Activated CD4-positive, alpha-beta T cell treated with anti-CD3 and anti-CD28 coated beads, Interleukin-2, amount 50 U/mL, for 48 hours (primary cell): ENCODE measurements at regions not wholly inside any gene's neighbourhood (a gene's known extent, or its start where the extent isn't known, plus 50 kb on each side); places are given as distances from the start of the nearest gene placed in this dataset.

Experiments used
- DNase-seq, 2 experiments: peaks; one replicate each; pipeline ENCODE4 v3.0.0-alpha.2; 2020

DNA sequence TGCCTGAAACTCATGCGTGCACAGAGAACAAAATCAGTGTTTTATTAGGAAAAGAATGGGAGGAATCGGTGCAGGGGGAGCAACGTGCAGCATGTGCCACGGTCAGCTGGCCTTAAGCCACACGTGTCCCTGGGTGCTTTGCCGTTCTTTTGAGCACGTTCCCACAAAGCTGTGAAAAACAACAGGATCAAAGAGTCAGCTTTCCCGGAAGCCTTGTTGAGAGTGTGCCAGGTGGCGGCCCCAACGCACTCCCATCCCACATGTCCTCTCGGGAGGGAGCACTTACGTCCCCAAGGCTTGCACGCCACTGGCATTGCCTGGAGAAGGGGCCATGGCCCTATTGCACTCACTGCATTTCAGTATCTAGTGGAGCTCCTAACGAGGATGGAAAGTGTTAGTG lies 511.2 kb downstream of the EIPR1 start:
- DNase-seq: no peak

DNA sequence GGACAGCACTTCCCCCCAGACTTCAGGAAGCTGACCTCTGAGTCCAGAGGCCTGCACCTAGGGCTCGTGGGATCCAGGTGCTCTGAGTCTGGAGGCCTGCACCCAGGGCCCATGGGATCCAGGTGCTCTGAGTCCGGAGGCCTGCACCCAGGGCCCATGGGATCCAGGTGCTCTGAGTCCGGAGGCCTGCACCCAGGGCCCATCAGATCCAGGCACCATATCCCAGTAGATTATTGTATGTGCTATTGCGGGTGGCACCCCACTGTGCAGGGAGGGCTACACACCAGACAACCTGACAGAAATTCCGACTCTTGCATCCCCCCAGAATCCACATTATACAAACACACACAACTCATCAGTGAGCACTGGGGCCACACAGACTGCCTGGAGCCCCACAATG lies 515.2 kb downstream of the EIPR1 start:
- no peak for DNase-seq

DNA sequence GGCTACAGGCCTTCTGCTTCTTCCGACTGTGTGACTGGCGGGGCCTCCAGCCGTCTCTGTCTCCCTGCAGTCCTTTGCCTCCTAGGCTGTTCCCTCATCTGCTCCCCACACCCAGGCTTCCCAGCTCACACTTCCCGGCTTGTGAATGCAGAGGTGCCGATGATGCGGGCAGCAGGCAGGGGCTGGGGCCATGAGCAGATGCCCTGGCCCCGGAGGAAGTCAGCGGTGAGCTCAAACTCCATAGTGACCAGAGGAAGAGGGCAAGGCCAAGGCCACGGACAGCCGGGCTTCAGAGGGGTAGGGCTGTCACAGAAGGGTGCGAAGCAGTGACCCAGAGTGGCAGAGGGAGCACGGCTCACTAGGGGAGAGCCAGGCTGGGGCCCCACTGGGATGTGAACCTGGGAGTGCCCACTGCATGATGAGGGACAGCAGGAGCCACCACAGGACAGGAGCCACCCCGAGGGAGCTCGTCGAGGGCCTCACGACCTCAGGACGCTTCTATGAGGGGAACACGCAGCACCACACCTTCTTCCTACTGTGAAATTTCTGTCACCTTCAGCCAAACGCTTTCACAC lies 515.9 kb downstream of the EIPR1 start:
- no peak for DNase-seq

DNA sequence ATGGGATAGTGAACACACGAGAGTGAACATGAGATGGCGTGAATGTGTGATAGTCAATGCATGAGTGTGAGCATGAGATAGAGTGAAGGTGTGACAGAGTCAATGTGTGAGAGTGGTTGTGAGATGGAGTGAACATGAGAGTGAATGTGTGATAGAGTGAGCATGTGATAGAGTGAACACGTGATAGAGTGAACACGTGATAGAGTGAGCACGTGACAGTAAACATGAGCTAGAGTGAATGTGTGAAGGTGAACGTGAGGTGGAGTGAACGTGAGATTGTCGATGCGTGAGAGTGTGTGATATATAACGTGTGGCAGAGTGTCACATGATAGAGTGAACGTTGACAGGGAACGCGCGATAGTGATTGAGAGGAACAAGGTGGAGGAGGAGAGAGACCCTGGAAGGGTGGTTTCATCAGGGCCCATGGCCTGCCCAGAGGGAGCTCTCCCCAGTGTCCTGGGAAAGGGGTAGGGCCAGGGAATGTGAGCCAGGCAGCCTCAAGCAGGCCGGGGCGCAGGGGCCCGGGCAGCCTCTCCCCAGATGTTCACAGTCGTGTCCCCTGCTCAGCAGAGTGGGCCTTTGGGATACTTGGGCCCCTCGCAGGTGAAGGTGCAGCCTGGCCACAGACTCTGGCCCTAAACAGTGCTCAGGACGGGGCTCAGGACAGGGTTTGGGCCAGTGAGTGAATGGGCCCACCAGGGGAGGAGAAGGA lies 516.9 kb downstream of the EIPR1 start:
- no peak for DNase-seq

- DNase-seq: no peak
These were observed 517.9 kb downstream of the EIPR1 start for GRCh38 chr2:2859732-2860131.

- no peak for DNase-seq
These were observed 518.5 kb downstream of the EIPR1 start for GRCh38 chr2:2859164-2859563.

- no peak for DNase-seq
These were observed 520.7 kb downstream of the EIPR1 start for GRCh38 chr2:2856723-2857415.

DNA sequence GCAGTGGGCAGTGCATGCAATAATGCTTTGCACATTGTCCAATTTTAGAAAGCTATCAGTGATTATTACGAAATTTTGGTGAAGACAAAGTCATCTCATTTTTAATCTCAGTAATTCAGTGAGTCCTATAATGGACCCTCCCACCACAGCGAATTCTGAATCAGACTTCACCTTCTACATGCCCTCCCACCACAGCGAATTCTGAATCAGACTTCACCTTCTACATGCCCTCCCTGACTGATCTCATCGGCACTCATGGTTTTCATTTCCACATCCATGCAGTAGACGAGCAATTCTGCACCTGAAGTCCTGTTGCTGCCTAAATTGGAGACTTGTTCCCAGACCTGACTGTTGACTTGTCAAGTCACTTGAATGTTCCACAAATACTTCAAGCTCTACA lies 522.3 kb downstream of the EIPR1 start:
- no peak for DNase-seq

DNA sequence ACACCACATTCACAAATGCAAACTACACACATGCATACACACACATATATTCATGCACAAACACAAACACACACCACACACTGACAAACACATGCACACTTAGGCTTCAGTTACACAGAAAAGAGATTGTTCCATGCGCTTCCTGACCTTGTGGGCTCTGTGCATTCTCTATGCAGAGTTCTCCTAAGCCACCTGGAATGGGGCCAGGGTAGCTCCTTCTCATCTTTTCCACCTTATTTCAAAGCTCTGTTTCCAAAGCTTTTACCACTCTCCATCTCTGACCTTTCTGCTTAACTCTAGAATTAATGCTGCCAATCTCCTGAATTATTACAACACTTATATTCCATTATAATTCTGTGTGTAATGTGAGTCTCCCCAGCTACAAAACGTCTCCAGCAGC lies 522.3 kb upstream of the MYT1L start:
- no peak for DNase-seq

DNA sequence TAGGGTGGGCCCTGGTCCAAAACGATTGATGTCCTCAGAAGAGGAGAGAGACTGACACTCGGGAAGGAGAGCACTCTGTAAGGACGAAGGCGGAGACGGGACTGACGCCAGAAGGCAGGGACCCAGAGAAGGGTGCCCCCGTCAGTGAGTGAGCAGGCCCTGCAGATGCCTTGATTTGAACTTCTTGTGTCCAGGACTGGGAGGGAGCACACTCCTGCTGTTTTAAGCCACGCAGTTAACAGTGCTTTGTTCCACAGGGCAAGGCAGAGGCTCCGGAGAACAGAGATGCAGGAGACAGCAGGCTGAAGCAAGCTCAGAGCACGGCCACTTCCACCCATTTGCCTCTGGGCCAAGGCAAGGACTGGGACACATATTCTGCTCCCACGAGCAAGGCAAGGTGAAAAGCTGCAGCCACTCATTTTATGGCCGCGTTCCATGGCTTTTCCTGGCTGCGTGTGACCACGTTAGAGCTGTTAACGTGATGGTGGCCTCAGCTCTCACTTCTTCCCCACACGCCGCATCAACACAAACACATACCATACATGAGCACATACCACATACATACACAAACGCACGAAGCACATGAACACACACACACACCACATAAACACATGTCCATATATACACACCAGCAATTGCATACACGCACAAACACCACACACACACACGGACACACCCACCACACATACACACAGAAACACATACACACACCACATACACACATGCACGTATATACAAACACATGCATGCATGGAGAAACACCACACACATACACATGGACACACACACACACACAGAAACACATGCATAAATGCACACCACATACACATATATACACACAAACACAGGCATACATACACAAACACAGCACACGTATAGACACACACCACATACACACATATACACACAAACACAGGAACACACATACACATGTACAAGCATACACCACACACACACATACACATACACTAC lies 521.0 kb upstream of the MYT1L start:
- DNase-seq: no peak

- no peak for DNase-seq
These were observed 520.2 kb upstream of the MYT1L start for GRCh38 chr2:2851316-2851715.

DNA sequence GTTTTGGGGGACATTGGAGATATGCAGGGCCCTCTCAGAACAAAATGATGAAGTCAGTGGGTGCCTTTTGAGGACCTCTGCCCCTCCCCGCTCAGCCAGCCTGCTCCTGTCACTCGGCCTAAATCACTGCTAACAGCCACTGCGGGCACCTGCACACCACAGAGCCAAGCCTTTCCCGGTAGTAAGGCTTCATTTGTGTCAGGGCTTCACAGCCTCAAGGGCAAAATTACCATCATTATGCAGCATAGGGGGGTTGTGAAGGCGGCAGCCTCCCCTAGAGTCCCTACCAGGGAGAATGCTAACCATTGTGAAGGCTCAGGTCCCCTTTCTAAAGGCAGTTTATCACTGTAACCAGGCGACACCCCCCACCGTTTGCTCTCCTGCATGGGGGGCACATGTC lies 519.8 kb upstream of the MYT1L start:
- no peak for DNase-seq

DNA sequence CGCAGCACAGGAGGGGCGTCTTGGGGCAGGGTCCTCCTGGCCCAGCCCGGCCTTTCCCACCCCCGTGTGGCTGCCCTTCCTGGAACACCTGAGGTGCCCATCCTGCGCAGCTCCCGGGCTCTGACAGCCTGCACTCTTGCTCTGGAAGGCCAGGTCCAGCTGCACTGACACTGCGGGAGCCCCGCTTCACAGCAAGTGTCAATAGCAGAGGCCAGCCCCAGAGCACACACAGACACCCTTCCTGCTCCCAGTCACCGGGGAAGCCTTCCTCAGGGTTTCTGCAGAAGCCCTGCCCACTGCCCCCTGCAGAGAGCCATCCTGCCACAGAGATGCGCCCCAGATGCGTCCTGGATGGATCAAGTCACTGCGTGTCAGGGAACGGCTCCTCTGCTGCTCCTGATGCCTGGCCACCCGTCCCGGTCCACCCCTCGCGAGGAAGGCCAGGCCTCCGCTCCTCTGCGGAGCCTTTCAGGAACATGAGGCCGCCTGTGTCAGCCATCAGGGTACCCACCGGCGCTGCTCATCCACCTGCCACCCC lies 519.2 kb upstream of the MYT1L start:
- no peak for DNase-seq

GRCh38 chr2:2849464-2850217 lies 518.6 kb upstream of the MYT1L start:
- DNase-seq: no peak

GRCh38 chr2:2848621-2849333 lies 517.7 kb upstream of the MYT1L start:
- DNase-seq: no peak

DNA sequence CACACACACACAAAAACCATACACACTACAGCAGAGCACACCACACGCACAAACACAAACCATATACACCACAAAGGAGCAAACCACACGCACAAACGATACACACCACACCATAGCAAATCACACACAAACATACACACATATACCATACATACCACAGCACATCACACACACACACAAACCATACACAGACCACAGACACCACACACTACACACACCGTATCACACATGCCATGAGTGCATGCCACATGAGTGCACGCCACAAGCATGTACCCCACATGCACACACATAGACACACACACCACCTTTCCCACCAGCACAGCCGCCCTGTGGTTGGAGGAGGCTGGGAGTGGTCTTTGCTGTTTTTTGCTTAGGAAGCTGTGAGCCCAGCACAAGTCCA lies 517.1 kb upstream of the MYT1L start:
- DNase-seq: no peak

DNA sequence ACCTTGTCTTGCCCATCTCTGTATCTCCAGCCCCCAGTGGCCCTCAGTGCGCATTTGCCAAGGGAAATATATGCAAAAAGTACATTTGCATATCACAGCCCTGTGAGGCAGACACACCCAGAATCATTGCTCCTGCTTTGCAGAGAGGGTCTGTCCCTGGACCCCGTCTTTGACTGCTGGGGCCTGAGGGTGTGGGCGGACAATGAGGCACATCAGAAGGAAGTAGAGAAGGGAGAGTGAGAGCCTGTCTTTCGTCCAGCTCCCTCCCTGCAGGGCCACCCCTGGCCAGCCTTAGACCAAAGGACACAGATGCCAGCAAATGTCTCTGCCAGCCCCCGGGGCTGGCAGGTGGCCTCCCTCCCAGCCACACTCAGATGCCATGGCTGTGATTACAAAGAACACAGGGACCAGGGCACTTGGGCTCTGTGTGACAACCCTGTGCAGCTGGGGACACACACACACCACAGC lies 516.2 kb upstream of the MYT1L start:
- DNase-seq: no peak

DNA sequence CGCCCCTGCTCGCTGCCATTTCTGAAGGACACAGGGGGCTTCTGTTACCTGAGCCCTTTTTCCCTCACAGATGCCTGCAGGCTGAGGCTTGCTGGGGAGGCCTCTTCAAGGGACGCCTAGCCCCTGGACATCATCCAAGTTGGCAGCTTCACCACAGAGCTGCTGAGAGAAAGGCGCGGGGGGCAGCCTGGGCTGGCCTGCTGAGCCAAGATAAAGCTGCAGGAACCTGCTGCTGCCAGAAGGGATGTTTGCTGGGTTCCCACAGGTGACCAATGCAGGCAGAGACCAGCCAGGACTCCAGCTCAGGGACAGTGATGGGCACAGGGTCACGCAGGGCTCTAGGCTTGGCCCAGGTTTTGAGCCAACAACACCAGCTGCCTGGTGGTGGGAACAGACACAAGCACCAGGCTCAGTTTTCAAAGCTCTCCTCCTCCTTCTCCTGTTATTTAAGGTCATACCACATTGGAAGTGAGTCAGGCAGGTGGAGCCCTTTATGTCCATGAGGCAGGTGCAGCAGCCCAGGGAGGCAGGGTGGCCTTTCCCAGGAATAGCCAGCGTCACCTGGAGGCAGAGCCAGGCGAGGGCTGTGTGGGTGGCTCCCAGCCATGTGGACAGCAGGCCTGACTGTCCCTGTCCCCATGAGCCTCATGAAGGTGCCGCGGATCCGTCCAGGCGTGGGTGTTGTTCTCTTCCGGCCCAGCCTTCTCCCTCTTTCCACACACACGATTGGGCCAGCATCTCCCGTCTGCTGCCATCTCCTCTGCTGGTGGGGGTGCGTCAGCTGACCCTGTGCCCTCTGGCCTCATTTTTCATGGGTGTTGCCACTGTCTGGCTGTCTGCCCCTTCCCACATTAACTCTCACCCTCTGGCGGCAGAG lies 515.5 kb upstream of the MYT1L start:
- no peak for DNase-seq

GRCh38 chr2:2845806-2846315 lies 514.8 kb upstream of the MYT1L start:
- DNase-seq: no peak

GRCh38 chr2:2845267-2845666 lies 514.2 kb upstream of the MYT1L start:
- no peak for DNase-seq
